HFFc6 (cell line): ENCODE measurements at regions not wholly inside any gene's neighbourhood (a gene's known extent, or its start where the extent isn't known, plus 50 kb on each side); places are given as distances from the start of the nearest gene placed in this dataset.

Source experiments
- DNase-seq: peaks from one replicate; pipeline ENCODE4 v3.0.0-alpha.2; 2018
- H3K27ac Mint-ChIP-seq: 2 replicates; pipeline ENCODE4 v1.8.0; 2020; ENCODE audit warnings: mild to moderate bottlenecking, mixed read lengths
- H3K27me3 Mint-ChIP-seq: 2 replicates; pipeline ENCODE4 v1.8.0; 2021; ENCODE audit warnings: mild to moderate bottlenecking, moderate library complexity, mixed read lengths; ENCODE audit not compliant: insufficient read depth
- H3K36me3 Mint-ChIP-seq: 2 replicates; pipeline ENCODE4 v1.8.0; 2021; ENCODE audit warnings: low read depth, mixed read lengths
- H3K4me1 Mint-ChIP-seq: 2 replicates; pipeline ENCODE4 v1.8.0; 2020; ENCODE audit warnings: low read depth, mixed read lengths
- H3K4me3 Mint-ChIP-seq: 2 replicates; pipeline ENCODE4 v1.8.0; 2020; ENCODE audit warnings: mild to moderate bottlenecking, moderate library complexity, mixed read lengths
- H3K9me3 Mint-ChIP-seq: 2 replicates; pipeline ENCODE4 v1.8.0; 2020; ENCODE audit warnings: mild to moderate bottlenecking, mixed read lengths
- CTCF ChIP-seq: fragments of 200-600 bp; sonication (generic); IDR thresholded peaks from 2 replicates; pipeline ENCODE4 v1.5.0; 2021; ENCODE audit warnings: antibody characterized with exemption, mild to moderate bottlenecking

GRCh38 chr2:122977580-122977979 is 1047.5 kb upstream of the CNTNAP5 start:
- Mint-ChIP-seq H3K27ac (no peak overlapping the region), H3K27me3 (no peaks in the 10 kb centered on the region), H3K4me3 (no peak overlapping the region), H3K9me3 (peaks cover 34% of the 10 kb centered on the region), H3K4me1 (no peaks in the 10 kb centered on the region), H3K36me3 (no peaks in the 10 kb centered on the region)
- DNase-seq = no peak
- no peak for TF ChIP-seq CTCF

- Mint-ChIP-seq H3K4me1 (no peaks in the 10 kb centered on the region), H3K27ac (no peak overlapping the region), H3K4me3 (no peak overlapping the region), H3K9me3 (peaks cover 31% of the 10 kb centered on the region), H3K36me3 (no peaks in the 10 kb centered on the region), H3K27me3 (no peaks in the 10 kb centered on the region)
- no peak for DNase-seq
- TF ChIP-seq CTCF = no peak
Measured at GRCh38 chr2:122980671-122981070, 1044.4 kb upstream of the CNTNAP5 start.

- Mint-ChIP-seq H3K4me1 (no peaks in the 10 kb centered on the region), H3K27me3 (no peaks in the 10 kb centered on the region), H3K9me3 (peaks cover 35% of the 10 kb centered on the region), H3K4me3 (no peak overlapping the region), H3K36me3 (no peaks in the 10 kb centered on the region), H3K27ac (no peak overlapping the region)
- no peak for TF ChIP-seq CTCF
- no peak for DNase-seq
Measured at GRCh38 chr2:122982936-122983335, 1042.2 kb upstream of the CNTNAP5 start.

- Mint-ChIP-seq H3K4me3 (no peak overlapping the region), H3K27me3 (no peaks in the 10 kb centered on the region), H3K9me3 (peaks cover 36% of the 10 kb centered on the region), H3K4me1 (no peaks in the 10 kb centered on the region), H3K27ac (no peak overlapping the region), H3K36me3 (no peaks in the 10 kb centered on the region)
- TF ChIP-seq CTCF = no peak
- DNase-seq = no peak
Measured at GRCh38 chr2:122988395-122989221, 1036.5 kb upstream of the CNTNAP5 start.

GRCh38 chr2:122993592-122993991 is 1031.5 kb upstream of the CNTNAP5 start:
- Mint-ChIP-seq H3K4me1 (no peaks in the 10 kb centered on the region), H3K27ac (no peak overlapping the region), H3K4me3 (no peak overlapping the region), H3K27me3 (no peaks in the 10 kb centered on the region), H3K9me3 (peaks cover 19% of the 10 kb centered on the region), H3K36me3 (no peaks in the 10 kb centered on the region)
- DNase-seq = no peak
- no peak for TF ChIP-seq CTCF
